A673 (cell line): ENCODE measurements at regions not wholly inside any gene's neighbourhood (a gene's known extent, or its start where the extent isn't known, plus 50 kb on each side); places are given as distances from the start of the nearest gene placed in this dataset.

Experiments used
- CTCF ChIP-seq: fragments of 300-800, 200-600 bp; sonication (generic); conservative IDR thresholded peaks from 2 replicates; pipeline ENCODE4 v1.5.1; 2017; ENCODE audit warnings: low read depth, mild to moderate bottlenecking, antibody characterized with exemption, low read length, moderate library complexity, mixed read lengths
- EZH2 ChIP-seq: fragments of 200-600 bp; sonication (generic); IDR thresholded peaks from 2 replicates; pipeline ENCODE4 v1.6.1; 2017; ENCODE audit warnings: borderline replicate concordance, low read depth, mild to moderate bottlenecking, mixed read lengths, antibody characterized with exemption, low read length; ENCODE audit not compliant: poor library complexity, severe bottlenecking

- no peak for TF ChIP-seq CTCF
- no peak for TF ChIP-seq EZH2
Measured at GRCh38 chr1:209103092-209103491, 480.4 kb upstream of the CAMK1G start.
